Natural killer cell treated with Interleukin-12 subunit alpha and Interleukin-12 subunit beta and Interleukin-15 and Interleukin-18, amount 100 ng/mL, for 72 hours (primary cell): ENCODE measurements at regions not wholly inside any gene's neighbourhood (a gene's known extent, or its start where the extent isn't known, plus 50 kb on each side); places are given as distances from the start of the nearest gene placed in this dataset.
A peak's percentile ranks its signal among the peaks of the same experiment; 100 is the strongest.

Experiments used
- ATAC-seq, 2 donors: fragments of 150-1000 bp; cut with Tn5 transposase in 1 of 2; sonication (Bioruptor Pico), chemical (Tn5 transposase) in 1 of 2; 2 replicates each; pipeline ENCODE4 v1.10.0; 2021
- DNase-seq: peaks from one replicate; pipeline ENCODE4 v3.0.0; 2022; ENCODE audit warnings: low spot score
- H3K27ac Mint-ChIP-seq, 2 donors: 1 replicate in 1 of 2; 2 replicates in 1 of 2; pipeline ENCODE4 v1.8.0; 2022; ENCODE audit warnings: mixed read lengths in 2 of 2, mild to moderate bottlenecking in 1 of 2, moderate library complexity in 1 of 2
- H3K27me3 Mint-ChIP-seq, 2 donors: 1 replicate in 1 of 2; 2 replicates in 1 of 2; pipeline ENCODE4 v1.8.0; 2022; ENCODE audit warnings: mixed read lengths in 2 of 2
- H3K36me3 Mint-ChIP-seq: one replicate; pipeline ENCODE4 v1.8.0; 2022; ENCODE audit warnings: mixed read lengths
- H3K4me1 Mint-ChIP-seq, 2 donors: 1 replicate in 1 of 2; 2 replicates in 1 of 2; pipeline ENCODE4 v1.8.0; 2022; ENCODE audit warnings: low read depth in 2 of 2, mixed read lengths in 2 of 2, mild to moderate bottlenecking in 1 of 2
- H3K4me3 Mint-ChIP-seq: one replicate; pipeline ENCODE4 v1.8.0; 2022; ENCODE audit warnings: mixed read lengths
- H3K9me3 Mint-ChIP-seq: 2 replicates; pipeline ENCODE4 v1.8.0; 2022; ENCODE audit warnings: mixed read lengths

DNA sequence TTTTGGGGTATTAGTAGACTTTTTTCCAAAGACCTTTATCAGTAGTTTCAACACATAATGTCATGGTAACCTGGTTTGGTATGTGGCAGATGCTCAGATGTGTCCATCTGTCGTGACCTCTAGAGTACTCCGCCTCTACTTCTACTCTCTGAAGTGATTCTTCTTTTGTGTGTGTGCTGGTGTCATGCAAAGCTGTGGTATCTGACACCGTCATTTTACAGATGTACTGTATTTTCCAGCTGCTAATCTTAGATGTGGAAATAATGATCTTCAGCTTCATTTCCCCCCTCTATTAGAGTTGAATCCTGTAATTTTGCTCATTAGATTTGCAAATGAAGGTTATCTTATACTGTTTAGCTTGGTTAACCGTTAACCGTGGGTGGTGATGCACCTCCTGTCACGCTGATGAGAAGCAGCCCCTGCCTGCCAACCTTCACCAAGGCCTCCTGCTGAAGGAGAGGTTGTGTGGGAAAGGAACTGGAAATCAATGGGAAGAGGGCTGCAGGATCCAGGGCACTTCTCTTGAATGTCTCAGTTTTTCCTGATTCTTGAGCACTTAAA lies 222.4 kb upstream of the AMIGO2 start:
- no peak overlapping the region for H3K4me3 Mint-ChIP-seq
- no peak for DNase-seq
- peaks cover 25 to 29% of the 10 kb centered on the region in 2 donors for H3K4me1 Mint-ChIP-seq
- H3K36me3 Mint-ChIP-seq: peaks cover 8% of the 10 kb centered on the region
- peaks cover 3% of the 10 kb centered on the region for H3K9me3 Mint-ChIP-seq
- H3K27ac Mint-ChIP-seq: peak overlapping the region in 1 of 2 donors; percentile 31
- ATAC-seq: no peak
- no peaks in the 10 kb centered on the region for H3K27me3 Mint-ChIP-seq

DNA sequence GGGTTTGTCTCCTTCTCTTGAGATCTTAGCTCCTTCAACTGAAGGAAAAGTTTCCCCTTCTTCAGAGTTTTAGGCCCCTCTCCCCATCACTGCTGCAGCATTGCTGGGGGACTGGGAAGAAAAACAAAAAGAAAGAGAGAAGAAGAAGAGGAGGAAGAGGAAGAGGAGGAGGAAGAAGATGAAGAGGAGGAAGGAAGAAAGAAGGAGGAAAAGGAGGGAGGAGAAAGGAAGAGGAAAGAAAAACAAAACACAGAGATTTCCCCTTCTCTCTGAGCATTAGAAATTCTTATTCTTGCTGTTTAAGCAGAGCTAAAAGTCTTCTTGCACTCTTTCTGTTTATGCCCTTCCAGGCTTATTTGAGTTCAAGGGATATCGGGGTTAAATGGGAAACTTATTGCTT lies 219.8 kb upstream of the AMIGO2 start:
- Mint-ChIP-seq H3K36me3 (peaks cover 8% of the 10 kb centered on the region), H3K9me3 (peaks cover 3% of the 10 kb centered on the region), H3K27ac (peak overlapping the region; percentile 11 to 77), H3K4me1 (peaks cover 17 to 20% of the 10 kb centered on the region in 2 donors), H3K4me3 (no peak overlapping the region), H3K27me3 (no peaks in the 10 kb centered on the region)
- ATAC-seq (no peak), DNase-seq (no peak)

DNA sequence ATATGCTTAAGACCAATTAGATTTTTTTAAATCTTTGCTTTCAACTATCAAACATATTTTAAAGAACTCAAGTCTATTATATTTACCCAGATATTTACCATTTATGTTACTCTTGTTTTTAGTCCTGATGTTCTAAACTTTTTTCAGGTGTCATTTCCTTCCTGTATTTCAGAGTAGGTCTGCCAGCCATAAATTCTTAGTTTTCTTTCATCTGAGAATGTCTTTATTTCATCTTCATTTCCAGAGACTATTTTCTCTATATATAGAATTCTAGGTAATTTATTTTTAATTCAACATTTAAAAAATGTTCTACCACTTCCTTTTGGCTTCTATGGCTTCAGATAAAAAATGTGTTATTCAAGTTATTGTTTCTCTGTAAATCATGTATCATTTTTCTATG lies 218.2 kb upstream of the AMIGO2 start:
- Mint-ChIP-seq H3K4me3 (no peak overlapping the region), H3K9me3 (peaks cover 3% of the 10 kb centered on the region)
- no peak for DNase-seq

DNA sequence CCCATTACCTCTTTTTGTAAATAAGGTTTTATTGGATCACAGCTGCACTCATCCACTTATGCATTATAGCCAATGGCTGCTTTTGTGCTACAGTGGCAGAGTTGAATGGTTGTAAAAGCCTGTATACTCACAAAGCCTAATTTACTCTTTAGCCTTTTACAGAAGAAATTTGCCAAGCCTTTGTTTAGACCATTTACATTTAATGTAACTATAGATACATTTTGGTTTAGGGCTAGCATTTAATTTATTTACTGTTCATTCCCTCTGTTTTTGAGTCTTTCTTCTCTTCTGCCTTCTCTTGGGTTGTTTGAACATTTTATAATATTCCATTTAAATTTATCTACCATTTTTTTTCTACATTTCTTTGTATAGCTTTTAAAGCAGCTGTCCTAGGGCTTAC lies 217.1 kb upstream of the AMIGO2 start:
- peaks cover 8% of the 10 kb centered on the region for H3K36me3 Mint-ChIP-seq
- DNase-seq (no peak), ATAC-seq (no peak)
- H3K4me3 Mint-ChIP-seq: no peak overlapping the region
- peaks cover 15 to 20% of the 10 kb centered on the region in 2 donors for H3K4me1 Mint-ChIP-seq
- H3K27me3 Mint-ChIP-seq: no peaks in the 10 kb centered on the region
- H3K27ac Mint-ChIP-seq: no peak overlapping the region
- H3K9me3 Mint-ChIP-seq: peaks cover 3% of the 10 kb centered on the region

More for the DNA sequence above, 218.2 kb upstream of the AMIGO2 start:
- no peaks in the 10 kb centered on the region for H3K27me3 Mint-ChIP-seq
- H3K4me1 Mint-ChIP-seq: peaks cover 19 to 20% of the 10 kb centered on the region in 2 donors
- H3K36me3 Mint-ChIP-seq: peaks cover 8% of the 10 kb centered on the region
- peak overlapping the region; percentile 11 to 77 for H3K27ac Mint-ChIP-seq
- no peak for ATAC-seq

DNA sequence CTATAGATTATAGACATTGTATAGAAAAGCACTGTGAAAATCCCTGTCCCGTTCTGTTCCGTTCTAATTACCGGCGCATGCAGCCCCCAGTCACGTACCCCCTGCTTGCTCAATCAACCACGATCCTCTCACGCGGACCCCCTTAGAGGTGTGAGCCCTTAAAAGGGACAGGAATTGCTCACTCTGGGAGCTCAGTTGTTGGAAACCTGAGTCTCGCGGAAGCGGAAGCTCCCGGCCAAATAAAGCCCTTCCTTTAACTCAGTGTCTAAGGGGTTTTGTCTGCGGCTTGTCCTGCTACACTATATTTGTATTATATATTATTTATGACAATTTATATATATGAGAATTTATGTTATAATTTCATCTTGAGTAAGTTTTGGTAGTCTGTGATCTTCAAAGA lies 213.6 kb upstream of the AMIGO2 start:
- ATAC-seq (no peak), DNase-seq (no peak)
- Mint-ChIP-seq H3K27me3 (no peaks in the 10 kb centered on the region), H3K4me1 (peaks cover 7% of the 10 kb centered on the region in 2 donors), H3K36me3 (no peaks in the 10 kb centered on the region), H3K27ac (no peak overlapping the region), H3K4me3 (no peak overlapping the region), H3K9me3 (no peaks in the 10 kb centered on the region)

DNA sequence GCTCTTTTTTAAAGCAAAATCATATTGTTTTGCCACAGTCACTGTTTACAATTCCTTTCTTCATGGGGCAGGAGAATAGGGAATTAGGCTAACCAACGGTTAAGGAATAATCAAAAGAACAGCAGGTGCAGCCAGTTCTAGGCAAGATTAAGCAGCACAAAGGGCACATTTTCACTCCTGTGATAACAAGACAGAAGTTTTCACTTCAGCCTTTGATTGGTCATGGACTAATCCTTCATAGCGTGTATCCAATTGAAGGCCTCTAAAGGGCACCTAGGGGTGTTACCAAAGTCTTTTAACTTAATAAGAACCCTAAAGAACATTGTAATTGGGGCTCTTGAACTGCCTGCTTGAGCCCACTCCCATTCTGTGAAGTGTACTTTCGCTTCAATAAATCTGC lies 206.9 kb upstream of the AMIGO2 start:
- Mint-ChIP-seq H3K9me3 (no peaks in the 10 kb centered on the region), H3K27ac (no peak overlapping the region), H3K36me3 (no peaks in the 10 kb centered on the region), H3K27me3 (no peaks in the 10 kb centered on the region), H3K4me1 (peaks cover 0 to 2% of the 10 kb centered on the region in 2 donors), H3K4me3 (no peak overlapping the region)
- no peak for DNase-seq
- no peak for ATAC-seq
